H1 (cell line): ENCODE measurements at regions not wholly inside any gene's neighbourhood (a gene's known extent, or its start where the extent isn't known, plus 50 kb on each side); places are given as distances from the start of the nearest gene placed in this dataset.

ENCODE experiments used
- CTCF ChIA-PET: fragments of 300-600 bp; sonication (Branson Sonifier 250); formaldehyde crosslinking; loops from one replicate; lab custom pipeline; 2021; ENCODE audit not compliant: partially characterized antibody; lab: Charles Lee
- POLR2A ChIA-PET: fragments of 300-600 bp; sonication (Branson Sonifier 250); formaldehyde crosslinking; loops from one replicate; lab custom pipeline; 2021; ENCODE audit warnings: inconsistent platforms; ENCODE audit not compliant: partially characterized antibody; lab: Charles Lee
- DNase-seq, 2 experiments: peaks; one replicate each; pipeline versions ENCODE4 v3.0.0 to v3.0.0-alpha.2; 2010 to 2022; ENCODE audit warnings: low spot score in 2 of 2, low read depth in 1 of 2, mixed read lengths in 1 of 2
- FAIRE-seq: peaks from 2 replicates; lab custom pipeline; 2011; peaks lifted over from hg19 to GRCh38; lab: Jason Lieb, UNC
- H2AFZ ChIP-seq: 2 replicates; pipeline ENCODE4 v1.8.1; 2012; ENCODE audit warnings: low read length, inconsistent platforms
- H2AK5ac ChIP-seq: 2 replicates; pipeline ENCODE4 v1.6.1; 2013; ENCODE audit warnings: low read depth, low read length
- H2BK120ac ChIP-seq: replicated peaks from 2 replicates; pipeline ENCODE3; 2013; ENCODE audit warnings: low read depth, low read length, inconsistent platforms
- H2BK12ac ChIP-seq: 2 replicates; pipeline ENCODE4 v1.6.1; 2013; ENCODE audit warnings: low read depth, low read length
- H2BK15ac ChIP-seq: 2 replicates; pipeline ENCODE4 v1.6.1; 2013; ENCODE audit warnings: low read length
- H2BK20ac ChIP-seq: 2 replicates; pipeline ENCODE4 v1.6.1; 2013; ENCODE audit warnings: low read length
- H2BK5ac ChIP-seq: 2 replicates; pipeline ENCODE4 v1.6.1; 2013; ENCODE audit warnings: low read depth, low read length
- H3K14ac ChIP-seq: 2 replicates; pipeline ENCODE4 v1.6.1; 2013; ENCODE audit warnings: inconsistent platforms; ENCODE audit not compliant: insufficient read length
- H3K18ac ChIP-seq: 2 replicates; pipeline ENCODE4 v1.6.1; 2013; ENCODE audit warnings: low read length; ENCODE audit errors: extremely low read depth
- H3K23ac ChIP-seq: 2 replicates; pipeline ENCODE4 v1.6.1; 2013; ENCODE audit warnings: inconsistent platforms; ENCODE audit not compliant: insufficient read length
- H3K23me2 ChIP-seq: 2 replicates; pipeline ENCODE4 v1.6.1; 2013; ENCODE audit warnings: low read depth, low read length
- H3K27ac ChIP-seq: 2 replicates; pipeline ENCODE4 v1.6.1; 2011; ENCODE audit warnings: low read depth, low read length, inconsistent platforms
- H3K27me3 ChIP-seq, 4 experiments: replicated peaks in 1 of 4; 1 replicate in 1 of 4; 2 replicates in 3 of 4; pipeline versions ENCODE4 v1.6.1 to v1.8.1; 2011 to 2013; ENCODE audit warnings: low read length in 3 of 4, mild to moderate bottlenecking in 3 of 4, inconsistent platforms in 2 of 4, mixed read lengths in 2 of 4, moderate library complexity in 1 of 4; ENCODE audit not compliant: control insufficient read depth in 3 of 4, insufficient read depth in 3 of 4; ENCODE audit errors: extremely low read depth in 1 of 4
- H3K36me3 ChIP-seq, 4 experiments: 2 replicates each; pipeline versions ENCODE4 v1.6.1 to v1.8.1; 2011 to 2013; ENCODE audit warnings: mild to moderate bottlenecking in 4 of 4, low read length in 3 of 4, moderate library complexity in 2 of 4, control low read depth in 1 of 4, inconsistent platforms in 1 of 4; ENCODE audit not compliant: insufficient read depth in 4 of 4, control insufficient read depth in 2 of 4
- H3K4ac ChIP-seq: replicated peaks from 2 replicates; pipeline ENCODE3; 2013; ENCODE audit warnings: low read length, low read depth, mixed read lengths, inconsistent platforms; ENCODE audit not compliant: insufficient read length
- H3K4me1 ChIP-seq, 4 experiments: replicated peaks in 1 of 4; 1 replicate in 1 of 4; 2 replicates in 3 of 4; pipeline versions ENCODE4 v1.6.1 to v1.8.1; 2011 to 2013; ENCODE audit warnings: low read length in 3 of 4, inconsistent platforms in 2 of 4, mixed read lengths in 1 of 4; ENCODE audit not compliant: insufficient read depth in 4 of 4, control insufficient read depth in 3 of 4
- H3K4me2 ChIP-seq, 2 experiments: 2 replicates each; pipeline versions ENCODE4 v1.6.1 to v1.8.1; 2011 to 2013; ENCODE audit warnings: low read depth in 2 of 2, low read length in 2 of 2, control low read depth in 1 of 2, inconsistent platforms in 1 of 2, mild to moderate bottlenecking in 1 of 2; ENCODE audit not compliant: insufficient read depth in 1 of 2
- H3K4me3 ChIP-seq, 4 experiments: fragments of 200-600, 300-600 bp in 1 of 4; sonication (generic), shearing (Covaris generic), sonication (Bioruptor Twin) in 1 of 4; 2 replicates each; pipeline versions ENCODE4 v1.5.1 to v1.8.1; 2011 to 2016; ENCODE audit warnings: low read length in 4 of 4, low read depth in 3 of 4, control low read depth in 2 of 4, inconsistent platforms in 2 of 4, mild to moderate bottlenecking in 2 of 4, mixed read lengths in 1 of 4, moderate library complexity in 1 of 4; ENCODE audit not compliant: insufficient read depth in 2 of 4; ENCODE audit errors: extremely low read depth in 1 of 4
- H3K56ac ChIP-seq: replicated peaks from 2 replicates; pipeline ENCODE3; 2013; ENCODE audit warnings: low read depth, mild to moderate bottlenecking, mixed read lengths, low read length, inconsistent platforms; ENCODE audit not compliant: insufficient read length
- H3K79me1 ChIP-seq: 2 replicates; pipeline ENCODE4 v1.6.1; 2013; ENCODE audit warnings: low read depth, low read length, control low read depth
- H3K79me2 ChIP-seq, 2 experiments: 2 replicates each; pipeline versions ENCODE4 v1.6.1 to v1.8.1; 2012 to 2013; ENCODE audit warnings: low read length in 2 of 2, mild to moderate bottlenecking in 2 of 2, inconsistent platforms in 1 of 2; ENCODE audit not compliant: insufficient read depth in 2 of 2, control insufficient read depth in 1 of 2
- H3K9ac ChIP-seq, 4 experiments: replicated peaks in 1 of 4; 1 replicate in 1 of 4; 2 replicates in 3 of 4; pipeline versions ENCODE4 v1.6.1 to v1.8.1; 2011 to 2013; ENCODE audit warnings: low read depth in 3 of 4, low read length in 3 of 4, control low read depth in 2 of 4, mild to moderate bottlenecking in 2 of 4, moderate library complexity in 2 of 4, inconsistent platforms in 1 of 4; ENCODE audit errors: extremely low read depth in 1 of 4
- H3K9me3 ChIP-seq, 2 experiments: 2 replicates each; pipeline versions ENCODE4 v1.6.1 to v1.8.1; 2012 to 2013; ENCODE audit warnings: mild to moderate bottlenecking in 2 of 2, moderate library complexity in 2 of 2, control low read depth in 1 of 2, inconsistent platforms in 1 of 2, low read depth in 1 of 2, low read length in 1 of 2, mixed read lengths in 1 of 2; ENCODE audit not compliant: insufficient read depth in 2 of 2
- H4K20me1 ChIP-seq, 2 experiments: replicated peaks in 1 of 2; 2 replicates each; pipeline versions ENCODE3 to v1.8.1; 2011 to 2013; ENCODE audit warnings: inconsistent platforms in 2 of 2, low read length in 2 of 2, mild to moderate bottlenecking in 1 of 2; ENCODE audit not compliant: insufficient read depth in 2 of 2, control insufficient read depth in 1 of 2
- H4K5ac ChIP-seq: 2 replicates; pipeline ENCODE4 v1.6.1; 2013; ENCODE audit warnings: low read length, low read depth, mixed read lengths, inconsistent platforms; ENCODE audit not compliant: insufficient read length
- H4K8ac ChIP-seq: 2 replicates; pipeline ENCODE4 v1.8.0; 2013; ENCODE audit warnings: mild to moderate bottlenecking, moderate library complexity, low read length, inconsistent platforms; ENCODE audit not compliant: insufficient read depth; ENCODE audit errors: extremely low read depth
- H4K91ac ChIP-seq: replicated peaks from 2 replicates; pipeline ENCODE3; 2013; ENCODE audit warnings: low read length, mixed read lengths, inconsistent platforms; ENCODE audit not compliant: insufficient read length
- ATF3 ChIP-seq: IDR thresholded peaks from 2 replicates; pipeline ENCODE4 v1.6.1; 2011; ENCODE audit warnings: low read depth, mild to moderate bottlenecking, low read length; ENCODE audit not compliant: insufficient read depth
- JUND ChIP-seq: IDR thresholded peaks from 2 replicates; pipeline ENCODE4 v1.6.1; 2011; ENCODE audit warnings: mild to moderate bottlenecking, improper control_type of control experiment, low read length
- KDM1A ChIP-seq: fragments of 200-600, 300-600 bp; sonication (generic); IDR thresholded peaks from 2 replicates; pipeline ENCODE4 v1.7.1; 2016; ENCODE audit warnings: mild to moderate bottlenecking, low read length, borderline replicate concordance
- POLR2A ChIP-seq, 2 experiments: IDR thresholded peaks; 1 replicate in 1 of 2; 2 replicates in 1 of 2; pipeline ENCODE4 v1.6.1; 2011; ENCODE audit warnings: low read depth in 2 of 2, low read length in 2 of 2, mild to moderate bottlenecking in 2 of 2; ENCODE audit errors: control extremely low read depth in 1 of 2
- RFX5 ChIP-seq: IDR thresholded peaks from 2 replicates; pipeline ENCODE4 v1.6.1; 2011; ENCODE audit warnings: low read depth, low read length, improper control_type of control experiment, borderline replicate concordance
- SP4 ChIP-seq: IDR thresholded peaks from 2 replicates; pipeline ENCODE4 v1.6.1; 2012; ENCODE audit warnings: low read length, inconsistent platforms
- TAF1 ChIP-seq: IDR thresholded peaks from 2 replicates; pipeline ENCODE4 v1.6.1; 2011; ENCODE audit warnings: mild to moderate bottlenecking, low read depth, low read length
- TCF12 ChIP-seq: IDR thresholded peaks from 2 replicates; pipeline ENCODE4 v1.6.1; 2011; ENCODE audit warnings: low read depth, mild to moderate bottlenecking, low read length
- TEAD4 ChIP-seq: IDR thresholded peaks from 2 replicates; pipeline ENCODE4 v1.6.1; 2012; ENCODE audit warnings: low read depth, low read length, inconsistent platforms, mixed read lengths
- ZNF274 ChIP-seq: IDR thresholded peaks from 2 replicates; pipeline ENCODE4 v1.7.0; 2012; ENCODE audit warnings: low read length, borderline replicate concordance; ENCODE audit errors: extremely low read depth
- WGBS, 2 experiments: shearing (Covaris generic) in 1 of 2; methylation state at CpG; one replicate each; pipeline versions ENCODE4 v1.1.6 to v1.1.7; 2013 to 2015; ENCODE audit warnings: low lambda C conversion rate in 2 of 2, mixed read lengths in 2 of 2, inconsistent platforms in 1 of 2, low coverage in 1 of 2, missing lambda C conversion rate in 1 of 2; ENCODE audit not compliant: insufficient replicate concordance in 2 of 2, insufficient coverage in 1 of 2, insufficient read length in 1 of 2; ENCODE audit errors: extremely low coverage in 1 of 2, missing lambda C conversion rate in 1 of 2; 5-methylcytosine and 5-hydroxymethylcytosine counted together

- CTCF ChIA-PET, result no interaction called here
- Histone ChIP-seq H3K4ac (no peak overlapping the region), H3K23me2 (no peaks in the 10 kb centered on the region), H2BK20ac (no peak overlapping the region), H3K4me2 (no peak overlapping the region), H3K14ac (no peak overlapping the region), H3K79me1 (no peaks in the 10 kb centered on the region), H3K18ac (no peak overlapping the region), H2AFZ (no peak overlapping the region), H4K20me1 (no peaks in the 10 kb centered on the region), H3K56ac (no peak overlapping the region), H3K27me3 (no peaks in the 10 kb centered on the region), H3K9ac (no peak overlapping the region), H2BK5ac (no peak overlapping the region), H2BK12ac (no peak overlapping the region), H2AK5ac (no peak overlapping the region), H2BK15ac (no peak overlapping the region), H4K8ac (no peak overlapping the region), H2BK120ac (no peak overlapping the region), H3K9me3 (no peaks in the 10 kb centered on the region), H3K79me2 (no peaks in the 10 kb centered on the region), H3K23ac (no peak overlapping the region), H3K4me1 (no peaks in the 10 kb centered on the region; a peak in 1 of 7 replicates), H4K91ac (no peak overlapping the region), H3K4me3 (no peak overlapping the region), H3K27ac (no peak overlapping the region), H3K36me3 (no peaks in the 10 kb centered on the region), H4K5ac (no peak overlapping the region)
- DNase-seq (no peak), FAIRE-seq (no peak)
- POLR2A ChIA-PET, result no interaction called here
- 100% methylated on average over 1 of the region's 1 CpG; no CpG with 5 or more reads in 1 of the 2 experiments for whole genome bisulfite sequencing, 2 experiments
- TF ChIP-seq KDM1A (no peak), ZNF274 (no peak), SP4 (no peak), TCF12 (no peak), TAF1 (no peak), RFX5 (no peak), TEAD4 (no peak), POLR2A (IDR thresholded peaks at IDR 0.05; ENCODE audit: control extremely low read depth in 1 of 2, low read depth in 2 of 2, low read length in 2 of 2) (no peak), JUND (no peak), ATF3 (no peak)
Measured at GRCh38 chr6:112906726-112907125, 559.6 kb downstream of the RFPL4B start.
